H1 (cell line): ENCODE measurements at regions not wholly inside any gene's neighbourhood (a gene's known extent, or its start where the extent isn't known, plus 50 kb on each side); places are given as distances from the start of the nearest gene placed in this dataset.
"Not testable (repeated sequence)": the region's sequence is repeated elsewhere in the genome, so short reads cannot be mapped to it uniquely, and the experiment has no call there.

Source experiments
- CTCF ChIA-PET: fragments of 300-600 bp; sonication (Branson Sonifier 250); formaldehyde crosslinking; loops from one replicate; lab custom pipeline; 2021; ENCODE audit not compliant: partially characterized antibody; lab: Charles Lee
- POLR2A ChIA-PET: fragments of 300-600 bp; sonication (Branson Sonifier 250); formaldehyde crosslinking; loops from one replicate; lab custom pipeline; 2021; ENCODE audit warnings: inconsistent platforms; ENCODE audit not compliant: partially characterized antibody; lab: Charles Lee
- DNase-seq, 2 experiments: peaks; one replicate each; pipeline versions ENCODE4 v3.0.0 to v3.0.0-alpha.2; 2010 to 2022; ENCODE audit warnings: low spot score in 2 of 2, low read depth in 1 of 2, mixed read lengths in 1 of 2
- FAIRE-seq: peaks from 2 replicates; lab custom pipeline; 2011; peaks lifted over from hg19 to GRCh38; lab: Jason Lieb, UNC
- H2AFZ ChIP-seq: 2 replicates; pipeline ENCODE4 v1.8.1; 2012; ENCODE audit warnings: low read length, inconsistent platforms
- H2AK5ac ChIP-seq: 2 replicates; pipeline ENCODE4 v1.6.1; 2013; ENCODE audit warnings: low read depth, low read length
- H2BK120ac ChIP-seq: replicated peaks from 2 replicates; pipeline ENCODE3; 2013; ENCODE audit warnings: low read depth, low read length, inconsistent platforms
- H2BK12ac ChIP-seq: 2 replicates; pipeline ENCODE4 v1.6.1; 2013; ENCODE audit warnings: low read depth, low read length
- H2BK15ac ChIP-seq: 2 replicates; pipeline ENCODE4 v1.6.1; 2013; ENCODE audit warnings: low read length
- H2BK20ac ChIP-seq: 2 replicates; pipeline ENCODE4 v1.6.1; 2013; ENCODE audit warnings: low read length
- H2BK5ac ChIP-seq: 2 replicates; pipeline ENCODE4 v1.6.1; 2013; ENCODE audit warnings: low read depth, low read length
- H3K14ac ChIP-seq: 2 replicates; pipeline ENCODE4 v1.6.1; 2013; ENCODE audit warnings: inconsistent platforms; ENCODE audit not compliant: insufficient read length
- H3K18ac ChIP-seq: 2 replicates; pipeline ENCODE4 v1.6.1; 2013; ENCODE audit warnings: low read length; ENCODE audit errors: extremely low read depth
- H3K23ac ChIP-seq: 2 replicates; pipeline ENCODE4 v1.6.1; 2013; ENCODE audit warnings: inconsistent platforms; ENCODE audit not compliant: insufficient read length
- H3K23me2 ChIP-seq: 2 replicates; pipeline ENCODE4 v1.6.1; 2013; ENCODE audit warnings: low read depth, low read length
- H3K27ac ChIP-seq: 2 replicates; pipeline ENCODE4 v1.6.1; 2011; ENCODE audit warnings: low read depth, low read length, inconsistent platforms
- H3K27me3 ChIP-seq, 4 experiments: replicated peaks in 1 of 4; 1 replicate in 1 of 4; 2 replicates in 3 of 4; pipeline versions ENCODE4 v1.6.1 to v1.8.1; 2011 to 2013; ENCODE audit warnings: low read length in 3 of 4, mild to moderate bottlenecking in 3 of 4, inconsistent platforms in 2 of 4, mixed read lengths in 2 of 4, moderate library complexity in 1 of 4; ENCODE audit not compliant: control insufficient read depth in 3 of 4, insufficient read depth in 3 of 4; ENCODE audit errors: extremely low read depth in 1 of 4
- H3K36me3 ChIP-seq, 4 experiments: 2 replicates each; pipeline versions ENCODE4 v1.6.1 to v1.8.1; 2011 to 2013; ENCODE audit warnings: mild to moderate bottlenecking in 4 of 4, low read length in 3 of 4, moderate library complexity in 2 of 4, control low read depth in 1 of 4, inconsistent platforms in 1 of 4; ENCODE audit not compliant: insufficient read depth in 4 of 4, control insufficient read depth in 2 of 4
- H3K4ac ChIP-seq: replicated peaks from 2 replicates; pipeline ENCODE3; 2013; ENCODE audit warnings: low read length, low read depth, mixed read lengths, inconsistent platforms; ENCODE audit not compliant: insufficient read length
- H3K4me1 ChIP-seq, 4 experiments: replicated peaks in 1 of 4; 1 replicate in 1 of 4; 2 replicates in 3 of 4; pipeline versions ENCODE4 v1.6.1 to v1.8.1; 2011 to 2013; ENCODE audit warnings: low read length in 3 of 4, inconsistent platforms in 2 of 4, mixed read lengths in 1 of 4; ENCODE audit not compliant: insufficient read depth in 4 of 4, control insufficient read depth in 3 of 4
- H3K4me2 ChIP-seq, 2 experiments: 2 replicates each; pipeline versions ENCODE4 v1.6.1 to v1.8.1; 2011 to 2013; ENCODE audit warnings: low read depth in 2 of 2, low read length in 2 of 2, control low read depth in 1 of 2, inconsistent platforms in 1 of 2, mild to moderate bottlenecking in 1 of 2; ENCODE audit not compliant: insufficient read depth in 1 of 2
- H3K4me3 ChIP-seq, 4 experiments: fragments of 200-600, 300-600 bp in 1 of 4; sonication (generic), shearing (Covaris generic), sonication (Bioruptor Twin) in 1 of 4; 2 replicates each; pipeline versions ENCODE4 v1.5.1 to v1.8.1; 2011 to 2016; ENCODE audit warnings: low read length in 4 of 4, low read depth in 3 of 4, control low read depth in 2 of 4, inconsistent platforms in 2 of 4, mild to moderate bottlenecking in 2 of 4, mixed read lengths in 1 of 4, moderate library complexity in 1 of 4; ENCODE audit not compliant: insufficient read depth in 2 of 4; ENCODE audit errors: extremely low read depth in 1 of 4
- H3K56ac ChIP-seq: replicated peaks from 2 replicates; pipeline ENCODE3; 2013; ENCODE audit warnings: low read depth, mild to moderate bottlenecking, mixed read lengths, low read length, inconsistent platforms; ENCODE audit not compliant: insufficient read length
- H3K79me1 ChIP-seq: 2 replicates; pipeline ENCODE4 v1.6.1; 2013; ENCODE audit warnings: low read depth, low read length, control low read depth
- H3K79me2 ChIP-seq, 2 experiments: 2 replicates each; pipeline versions ENCODE4 v1.6.1 to v1.8.1; 2012 to 2013; ENCODE audit warnings: low read length in 2 of 2, mild to moderate bottlenecking in 2 of 2, inconsistent platforms in 1 of 2; ENCODE audit not compliant: insufficient read depth in 2 of 2, control insufficient read depth in 1 of 2
- H3K9ac ChIP-seq, 4 experiments: replicated peaks in 1 of 4; 1 replicate in 1 of 4; 2 replicates in 3 of 4; pipeline versions ENCODE4 v1.6.1 to v1.8.1; 2011 to 2013; ENCODE audit warnings: low read depth in 3 of 4, low read length in 3 of 4, control low read depth in 2 of 4, mild to moderate bottlenecking in 2 of 4, moderate library complexity in 2 of 4, inconsistent platforms in 1 of 4; ENCODE audit errors: extremely low read depth in 1 of 4
- H3K9me3 ChIP-seq, 2 experiments: 2 replicates each; pipeline versions ENCODE4 v1.6.1 to v1.8.1; 2012 to 2013; ENCODE audit warnings: mild to moderate bottlenecking in 2 of 2, moderate library complexity in 2 of 2, control low read depth in 1 of 2, inconsistent platforms in 1 of 2, low read depth in 1 of 2, low read length in 1 of 2, mixed read lengths in 1 of 2; ENCODE audit not compliant: insufficient read depth in 2 of 2
- H4K20me1 ChIP-seq, 2 experiments: replicated peaks in 1 of 2; 2 replicates each; pipeline versions ENCODE3 to v1.8.1; 2011 to 2013; ENCODE audit warnings: inconsistent platforms in 2 of 2, low read length in 2 of 2, mild to moderate bottlenecking in 1 of 2; ENCODE audit not compliant: insufficient read depth in 2 of 2, control insufficient read depth in 1 of 2
- H4K5ac ChIP-seq: 2 replicates; pipeline ENCODE4 v1.6.1; 2013; ENCODE audit warnings: low read length, low read depth, mixed read lengths, inconsistent platforms; ENCODE audit not compliant: insufficient read length
- H4K8ac ChIP-seq: 2 replicates; pipeline ENCODE4 v1.8.0; 2013; ENCODE audit warnings: mild to moderate bottlenecking, moderate library complexity, low read length, inconsistent platforms; ENCODE audit not compliant: insufficient read depth; ENCODE audit errors: extremely low read depth
- H4K91ac ChIP-seq: replicated peaks from 2 replicates; pipeline ENCODE3; 2013; ENCODE audit warnings: low read length, mixed read lengths, inconsistent platforms; ENCODE audit not compliant: insufficient read length
- WGBS, 2 experiments: shearing (Covaris generic) in 1 of 2; methylation state at CpG; one replicate each; pipeline versions ENCODE4 v1.1.6 to v1.1.7; 2013 to 2015; ENCODE audit warnings: low lambda C conversion rate in 2 of 2, mixed read lengths in 2 of 2, inconsistent platforms in 1 of 2, low coverage in 1 of 2, missing lambda C conversion rate in 1 of 2; ENCODE audit not compliant: insufficient replicate concordance in 2 of 2, insufficient coverage in 1 of 2, insufficient read length in 1 of 2; ENCODE audit errors: extremely low coverage in 1 of 2, missing lambda C conversion rate in 1 of 2; 5-methylcytosine and 5-hydroxymethylcytosine counted together

DNA sequence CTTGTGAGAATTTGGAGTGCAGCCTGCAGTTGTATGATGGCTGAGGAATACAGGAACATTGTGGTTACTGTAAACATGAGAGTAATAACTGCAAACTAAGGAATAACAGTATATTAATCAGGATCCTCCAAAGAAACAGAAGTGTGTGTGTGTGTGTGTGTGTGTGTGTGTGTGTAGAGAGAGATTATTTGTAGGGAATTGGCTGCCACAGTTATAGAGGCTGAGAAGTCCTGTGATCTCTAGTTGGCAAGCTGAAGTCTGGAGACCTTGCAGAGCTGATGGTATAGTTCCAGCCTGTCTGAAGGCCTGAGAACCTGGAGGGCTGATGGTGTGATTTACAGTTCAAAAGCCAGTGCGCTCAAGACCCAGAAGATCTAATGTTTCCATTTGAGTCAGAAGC is 273.3 kb upstream of the FRG1 start:
- H3K27me3 ChIP-seq, H3K23me2 ChIP-seq, H3K56ac ChIP-seq, H3K4me3 ChIP-seq, H3K79me1 ChIP-seq, H4K20me1 ChIP-seq, H2AK5ac ChIP-seq, FAIRE-seq, H2BK20ac ChIP-seq, H3K18ac ChIP-seq, H3K4ac ChIP-seq, H3K79me2 ChIP-seq, H3K23ac ChIP-seq, H2BK5ac ChIP-seq, H2BK120ac ChIP-seq, H3K9me3 ChIP-seq, H3K27ac ChIP-seq, H4K8ac ChIP-seq, H2AFZ ChIP-seq, DNase-seq, H2BK15ac ChIP-seq, H4K91ac ChIP-seq, POLR2A ChIA-PET, H3K9ac ChIP-seq, H3K14ac ChIP-seq, CTCF ChIA-PET, H3K4me1 ChIP-seq, H2BK12ac ChIP-seq, H3K36me3 ChIP-seq, H4K5ac ChIP-seq, H3K4me2 ChIP-seq: not testable (repeated sequence)
- no CpG with 5 or more reads among the region's 1 CpG for WGBS, 2 experiments

DNA sequence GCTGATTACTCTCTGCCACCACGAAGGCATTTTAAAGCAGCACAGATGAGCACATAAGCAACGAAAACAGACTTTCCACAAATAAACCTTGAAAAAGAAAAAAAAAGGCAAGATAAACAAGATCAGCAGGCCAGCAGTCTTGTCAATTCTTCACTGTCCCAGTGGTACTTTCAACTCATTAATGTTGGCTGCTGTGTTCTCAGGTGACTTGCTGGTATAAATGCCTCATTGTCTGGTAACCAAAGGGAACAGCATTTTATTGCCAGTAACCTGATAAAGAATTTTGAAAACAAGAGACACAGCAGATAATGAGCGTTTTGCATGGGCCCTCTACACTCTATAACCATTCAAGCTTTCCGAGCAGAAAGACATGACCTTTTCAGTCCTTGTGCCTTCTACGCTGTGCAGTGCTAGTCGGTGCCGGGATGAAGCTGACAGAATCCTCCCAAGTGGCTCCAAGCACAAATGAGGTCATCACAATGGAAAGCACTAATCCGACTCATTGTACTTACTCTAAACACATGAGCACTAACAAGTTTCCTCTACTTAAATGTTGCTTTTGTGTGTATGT is 242.9 kb upstream of the FRG1 start:
- H3K9ac ChIP-seq, H3K4me1 ChIP-seq, H3K23me2 ChIP-seq, H4K8ac ChIP-seq, POLR2A ChIA-PET, H2BK120ac ChIP-seq, H3K23ac ChIP-seq, FAIRE-seq, H3K18ac ChIP-seq, H2AFZ ChIP-seq, H2AK5ac ChIP-seq, H4K20me1 ChIP-seq, H3K4me3 ChIP-seq, H3K27ac ChIP-seq, H3K36me3 ChIP-seq, CTCF ChIA-PET, H4K5ac ChIP-seq, H3K14ac ChIP-seq, H3K4ac ChIP-seq, H2BK5ac ChIP-seq, H2BK12ac ChIP-seq, H3K56ac ChIP-seq, H3K79me1 ChIP-seq, H3K9me3 ChIP-seq, H2BK15ac ChIP-seq, DNase-seq, H4K91ac ChIP-seq, H3K4me2 ChIP-seq, H3K79me2 ChIP-seq, H2BK20ac ChIP-seq, H3K27me3 ChIP-seq: not testable (repeated sequence)
- WGBS, 2 experiments = no CpG with 5 or more reads among the region's 8 CpGs
